ENCODE measurements at regions not wholly inside any gene's neighbourhood (a gene's known extent, or its start where the extent isn't known, plus 50 kb on each side); places are given as distances from the start of the nearest gene placed in this dataset.

- TF ChIP-seq CTCF (IDR thresholded peaks at IDR 0.05) (no peak), POLR2A (IDR thresholded peaks at IDR 0.05) (no peak)
These were observed 142.9 kb downstream of the TPBG start for GRCh38 chr6:82506526-82506925.
